ENCODE measurements at regions not wholly inside any gene's neighbourhood (a gene's known extent, or its start where the extent isn't known, plus 50 kb on each side); places are given as distances from the start of the nearest gene placed in this dataset.

- H3K4me2 ChIP-seq (replicated peaks; ENCODE audit: low read depth, low read length, poor library complexity, severe bottlenecking): peak overlapping the region; percentile 74
- H3K27me3 ChIP-seq (replicated peaks in 1 of 4; ENCODE audit: control extremely low read depth in 1 of 4, control insufficient read depth in 3 of 4, insufficient read depth in 4 of 4, low read length in 3 of 4): peaks cover 0 to 7% (median 2%) of the 10 kb centered on the region in 4 experiments
- H3K9ac ChIP-seq (ENCODE audit: low read length): peak overlapping the region; percentile 58
- intact Hi-C loops (cut with micrococcal nuclease): no loop called here
- peaks cover 20 to 22% of the 10 kb centered on the region in 2 donors for H3K4me1 ChIP-seq (ENCODE audit: control insufficient read depth in 2 of 2, insufficient read depth in 2 of 2, low read length in 2 of 2)
- ATAC-seq (ENCODE audit: low read depth) (no peak), DNase-seq (no peak)
- ChIA-PET CTCF (interaction anchor here (3.2 kb wide), 1 partner anchor 173 kb away, joined by 10 read pairs; no protein-coding TSS in a partner anchor), POLR2A (no interaction called here)
- no CpG with 5 or more reads among the region's 1 CpG for WGBS (ENCODE audit: insufficient coverage)
- peak overlapping the region; percentile 90 for H3K4me3 Mint-ChIP-seq
- peaks cover 0 to 10% (median 3%) of the 10 kb centered on the region in 3 donors for H3K9me3 ChIP-seq (ENCODE audit: control extremely low read depth in 1 of 3, control insufficient read depth in 2 of 3, insufficient read depth in 1 of 3, low read length in 2 of 3)
- H3K27ac ChIP-seq (ENCODE audit: low read length in 2 of 2): peak overlapping the region in 1 of 2 donors; percentile 61
- no peak overlapping the region for H3K27ac Mint-ChIP-seq
- H3K79me2 ChIP-seq (ENCODE audit: control insufficient read depth, insufficient read depth, low read length): no peaks in the 10 kb centered on the region
- no peaks in the 10 kb centered on the region for H4K20me1 ChIP-seq (ENCODE audit: control insufficient read depth, insufficient read depth, low read length, poor library complexity, severe bottlenecking)
- H3K4me3 ChIP-seq (ENCODE audit: control extremely low read depth in 1 of 5, extremely low read depth in 1 of 5, insufficient read depth in 1 of 5, low read depth in 2 of 5, low read length in 4 of 5): peak overlapping the region in 2 of 5 experiments; percentile 34 to 62
- H3K27me3 Mint-ChIP-seq: peaks cover 46% of the 10 kb centered on the region
- TF ChIP-seq EZH2 (IDR thresholded peaks at IDR 0.05; ENCODE audit: borderline replicate concordance, insufficient read depth, low read depth, low read length, poor library complexity, severe bottlenecking) (no peak), CTCF (IDR thresholded peaks at IDR 0.05) (no peak)
- H3K4me1 Mint-ChIP-seq: peaks cover 28% of the 10 kb centered on the region
- no peak overlapping the region for H2AFZ ChIP-seq (ENCODE audit: insufficient read depth, low read depth, low read length, poor library complexity, severe bottlenecking)
- H3K9me3 Mint-ChIP-seq (ENCODE audit: insufficient read depth): peaks cover 4% of the 10 kb centered on the region
- H3K36me3 ChIP-seq (replicated peaks in 1 of 2; ENCODE audit: control extremely low read depth in 1 of 2, control insufficient read depth in 1 of 2, extremely low read depth in 1 of 2, insufficient read depth in 2 of 2, low read length in 1 of 2): no peaks in the 10 kb centered on the region
These were observed 174.8 kb upstream of the BCL6 start for GRCh38 chr3:187920030-187920429.

DNA sequence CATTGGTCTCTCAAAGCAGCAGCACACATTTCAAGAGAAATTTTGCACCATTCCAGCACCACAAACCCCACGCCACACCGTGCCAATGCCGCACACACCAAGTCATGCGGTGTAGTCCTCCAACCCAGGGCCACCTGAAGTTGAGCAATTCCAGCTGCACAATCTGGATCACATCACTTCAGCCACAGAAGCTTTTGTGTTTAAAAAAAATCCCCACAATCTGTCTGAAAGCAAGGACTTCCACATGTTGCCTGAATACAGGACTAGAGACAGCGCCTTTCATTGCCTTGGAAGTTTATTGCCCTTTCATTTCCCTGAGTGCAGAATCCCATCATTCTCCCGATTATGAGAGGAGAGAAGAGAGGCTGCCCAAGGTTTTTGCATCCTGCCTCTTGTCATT is 175.6 kb upstream of the BCL6 start:
- H3K79me2 ChIP-seq (ENCODE audit: control insufficient read depth, insufficient read depth, low read length): no peaks in the 10 kb centered on the region
- no peak overlapping the region for H3K4me2 ChIP-seq (replicated peaks; ENCODE audit: low read depth, low read length, poor library complexity, severe bottlenecking)
- H2AFZ ChIP-seq (ENCODE audit: insufficient read depth, low read depth, low read length, poor library complexity, severe bottlenecking): no peak overlapping the region
- peaks cover 0 to 4% (median 2%) of the 10 kb centered on the region in 4 experiments for H3K27me3 ChIP-seq (replicated peaks in 1 of 4; ENCODE audit: control extremely low read depth in 1 of 4, control insufficient read depth in 3 of 4, insufficient read depth in 4 of 4, low read length in 3 of 4)
- intact Hi-C loops (cut with micrococcal nuclease): no loop called here
- Mint-ChIP-seq H3K27me3 (peaks cover 41% of the 10 kb centered on the region), H3K9me3 (ENCODE audit: insufficient read depth) (peaks cover 4% of the 10 kb centered on the region), H3K4me3 (peak overlapping the region; percentile 6), H3K4me1 (peaks cover 28% of the 10 kb centered on the region), H3K27ac (no peak overlapping the region)
- no peaks in the 10 kb centered on the region for H3K36me3 ChIP-seq (replicated peaks in 1 of 2; ENCODE audit: control extremely low read depth in 1 of 2, control insufficient read depth in 1 of 2, extremely low read depth in 1 of 2, insufficient read depth in 2 of 2, low read length in 1 of 2)
- no peaks in the 10 kb centered on the region for H4K20me1 ChIP-seq (ENCODE audit: control insufficient read depth, insufficient read depth, low read length, poor library complexity, severe bottlenecking)
- no peak overlapping the region for H3K9ac ChIP-seq (ENCODE audit: low read length)
- no peak overlapping the region for H3K27ac ChIP-seq (ENCODE audit: low read length in 2 of 2)
- H3K4me3 ChIP-seq (ENCODE audit: control extremely low read depth in 1 of 5, extremely low read depth in 1 of 5, insufficient read depth in 1 of 5, low read depth in 2 of 5, low read length in 4 of 5): no peak overlapping the region
- peaks cover 20 to 22% of the 10 kb centered on the region in 2 donors for H3K4me1 ChIP-seq (ENCODE audit: control insufficient read depth in 2 of 2, insufficient read depth in 2 of 2, low read length in 2 of 2)
- peaks cover 0 to 10% (median 3%) of the 10 kb centered on the region in 3 donors for H3K9me3 ChIP-seq (ENCODE audit: control extremely low read depth in 1 of 3, control insufficient read depth in 2 of 3, insufficient read depth in 1 of 3, low read length in 2 of 3)
- TF ChIP-seq CTCF (IDR thresholded peaks at IDR 0.05) (no peak), EZH2 (IDR thresholded peaks at IDR 0.05; ENCODE audit: borderline replicate concordance, insufficient read depth, low read depth, low read length, poor library complexity, severe bottlenecking) (no peak)
- 88% methylated on average over 4 of the region's 6 CpGs for WGBS (ENCODE audit: insufficient coverage)
- CTCF ChIA-PET: no interaction called here
- DNase-seq (no peak), ATAC-seq (ENCODE audit: low read depth) (no peak)
- POLR2A ChIA-PET: no interaction called here

Measured in B cell (primary cell).